Left ventricle myocardium superior (tissue), 1 donor: ENCODE measurements at regions not wholly inside any gene's neighbourhood (a gene's known extent, or its start where the extent isn't known, plus 50 kb on each side); places are given as distances from the start of the nearest gene placed in this dataset.
"Not testable (repeated sequence)": the region's sequence is repeated elsewhere in the genome, so short reads cannot be mapped to it uniquely, and the experiment has no call there.

Experiments
- ATAC-seq: fragments of 200-7000 bp; cut with Tn5 transposase; one replicate; pipeline ENCODE4 v1.9.1; 2020; ENCODE audit warnings: mild to moderate bottlenecking, moderate library complexity
- DNase-seq: peaks from one replicate; pipeline ENCODE4 v3.0.0-alpha.2; 2020
- intact Hi-C: fragments of 100-400 bp; cut with micrococcal nuclease; formaldehyde crosslinking; loops from one replicate; pipeline ENCODE4 v1.11.0; 2022
- donor health status: DM: no; HTN: yes; CAD: no; lungs with severe emphysema.

GRCh38 chr5:118327389-118327788 lies 661.0 kb downstream of the DTWD2 start:
- DNase-seq, result no peak
- no peak for ATAC-seq
- intact Hi-C loops, result no loop called here

GRCh38 chr5:118326481-118327045 lies 661.8 kb downstream of the DTWD2 start:
- ATAC-seq, result no peak
- intact Hi-C loops, result no loop called here
- no peak for DNase-seq

GRCh38 chr5:118325931-118326330 lies 662.4 kb downstream of the DTWD2 start:
- DNase-seq (no peak), ATAC-seq (no peak)
- intact Hi-C loops, result no loop called here

GRCh38 chr5:118323723-118324122 lies 664.6 kb downstream of the DTWD2 start:
- intact Hi-C loops, DNase-seq, ATAC-seq: not testable (repeated sequence)

GRCh38 chr5:118321081-118321480 lies 667.3 kb downstream of the DTWD2 start:
- ATAC-seq (no peak), DNase-seq (no peak)
- intact Hi-C loops, result no loop called here

- intact Hi-C loops, result no loop called here
- ATAC-seq, result no peak
Observed at GRCh38 chr5:118320121-118320520, 668.2 kb downstream of the DTWD2 start.

GRCh38 chr5:118314931-118315330 lies 673.4 kb downstream of the DTWD2 start:
- DNase-seq (no peak), ATAC-seq (no peak)
- intact Hi-C loops, result no loop called here

More at GRCh38 chr5:118320121-118320520, 668.2 kb downstream of the DTWD2 start:
- DNase-seq, result no peak

GRCh38 chr5:118311103-118311819 lies 677.1 kb downstream of the DTWD2 start:
- intact Hi-C loops, result no loop called here
- ATAC-seq, result no peak
- DNase-seq, result no peak

GRCh38 chr5:118310401-118310800 lies 677.9 kb downstream of the DTWD2 start:
- ATAC-seq, result no peak
- no peak for DNase-seq
- intact Hi-C loops, result no loop called here

GRCh38 chr5:118303296-118303695 lies 685.1 kb downstream of the DTWD2 start:
- intact Hi-C loops, result no loop called here
- DNase-seq (no peak), ATAC-seq (no peak)

GRCh38 chr5:118302786-118303185 lies 685.6 kb downstream of the DTWD2 start:
- ATAC-seq (no peak), DNase-seq (no peak)
- intact Hi-C loops, result no loop called here

GRCh38 chr5:118301696-118302095 lies 686.7 kb downstream of the DTWD2 start:
- ATAC-seq (no peak), DNase-seq (no peak)
- intact Hi-C loops, result no loop called here

GRCh38 chr5:118295045-118295444 lies 693.3 kb downstream of the DTWD2 start:
- DNase-seq (no peak), ATAC-seq (no peak)
- intact Hi-C loops, result no loop called here

- ATAC-seq (peak; percentile 32), DNase-seq (no peak)
- intact Hi-C loops, result no loop called here
Observed at GRCh38 chr5:118293378-118293777, 695.0 kb downstream of the DTWD2 start.

- no peak for DNase-seq
- ATAC-seq, result no peak
- intact Hi-C loops, result no loop called here
Observed at GRCh38 chr5:118290204-118290603, 698.1 kb downstream of the DTWD2 start.

- ATAC-seq, intact Hi-C loops, DNase-seq: not testable (repeated sequence)
Observed at GRCh38 chr5:118284230-118284629, 704.1 kb downstream of the DTWD2 start.

- ATAC-seq, intact Hi-C loops, DNase-seq: not testable (repeated sequence)
Observed at GRCh38 chr5:118282480-118283038, 705.8 kb downstream of the DTWD2 start.

- ATAC-seq (no peak), DNase-seq (no peak)
- intact Hi-C loops, result no loop called here
Observed at GRCh38 chr5:118279540-118280294, 708.6 kb downstream of the DTWD2 start.

GRCh38 chr5:118270526-118270925 lies 717.8 kb downstream of the DTWD2 start:
- no peak for ATAC-seq
- intact Hi-C loops, result no loop called here
- DNase-seq, result no peak

- intact Hi-C loops, result no loop called here
Observed at GRCh38 chr5:118258223-118258622, 730.1 kb downstream of the DTWD2 start.

More at GRCh38 chr5:118258223-118258622, 730.1 kb downstream of the DTWD2 start:
- ATAC-seq, result no peak
- DNase-seq, result no peak
